ENCODE measurements at regions not wholly inside any gene's neighbourhood (a gene's known extent, or its start where the extent isn't known, plus 50 kb on each side); places are given as distances from the start of the nearest gene placed in this dataset.

- Histone ChIP-seq H3K9ac (ENCODE audit: low read length) (no peak overlapping the region), H3K27ac (ENCODE audit: low read depth, low read length) (no peak overlapping the region), H3K4me1 (ENCODE audit: control insufficient read depth in 1 of 2, insufficient read depth in 2 of 2, low read length in 2 of 2) (no peaks in the 10 kb centered on the region), H3K36me3 (ENCODE audit: control insufficient read depth in 1 of 2, insufficient read depth in 2 of 2, low read length in 2 of 2) (no peaks in the 10 kb centered on the region), H3K9me2 (ENCODE audit: insufficient read depth) (no peaks in the 10 kb centered on the region), H3K9me3 (ENCODE audit: control insufficient read depth in 1 of 2, insufficient read depth in 1 of 2, low read depth in 1 of 2, low read length in 2 of 2) (no peaks in the 10 kb centered on the region; a peak in 1 of 4 replicates), H2AFZ (ENCODE audit: low read depth, low read length, poor library complexity, severe bottlenecking) (no peak overlapping the region), H3K27me3 (ENCODE audit: insufficient read depth, low read length) (0 out of 2 replicates have a peak, but pooled peaks cover 5% of the 10 kb centered on the region), H3K4me2 (ENCODE audit: low read length) (no peak overlapping the region), H3K79me2 (ENCODE audit: insufficient read depth, low read length) (no peaks in the 10 kb centered on the region), H3K4me3 (replicated peaks in 1 of 2; ENCODE audit: low read depth in 1 of 2, low read length in 2 of 2) (no peak overlapping the region), H4K20me1 (ENCODE audit: insufficient read depth) (no peaks in the 10 kb centered on the region)
- BruUV-seq (replicated peaks) = no TSS peak
- ATAC-seq = no peak
- no peak for DNase-seq (ENCODE audit: low read depth, low spot score)
- ChIA-PET CTCF (no interaction called here), POLR2A (no interaction called here), RAD21 (ENCODE audit: low non-redundant PET in 1 of 2, low total read pairs in 2 of 2, uncharacterized antibody in 2 of 2, unreplicated experiment in 2 of 2) (no interaction called here)
- TF ChIP-seq REST (IDR thresholded peaks at IDR 0.05; ENCODE audit: low read depth) (no peak), EZH2 (IDR thresholded peaks at IDR 0.05) (no peak), CTCF (IDR thresholded peaks at IDR 0.05 in 2 of 3, conservative IDR thresholded peaks at IDR 0.05 in 1 of 3; ENCODE audit: borderline replicate concordance in 1 of 3, insufficient read depth in 1 of 3, low read depth in 2 of 3, low read length in 2 of 3) (no peak), ZBTB33 (IDR thresholded peaks at IDR 0.05; ENCODE audit: extremely low read depth, insufficient replicate concordance, low read length) (no peak), EZH2phosphoT487 (IDR thresholded peaks at IDR 0.05; ENCODE audit: borderline replicate concordance) (no peak), YY1 (IDR thresholded peaks at IDR 0.05; ENCODE audit: extremely low read depth, insufficient replicate concordance, low read depth, low read length) (no peak), CEBPB (IDR thresholded peaks at IDR 0.05; ENCODE audit: low read depth) (no peak), RAD21 (IDR thresholded peaks at IDR 0.05; ENCODE audit: low read depth) (no peak), JUND (IDR thresholded peaks at IDR 0.05) (no peak), ATF3 (IDR thresholded peaks at IDR 0.05) (no peak), MAX (IDR thresholded peaks at IDR 0.05) (no peak), SP1 (IDR thresholded peaks at IDR 0.05; ENCODE audit: low read depth) (no peak), SIN3A (IDR thresholded peaks at IDR 0.05; ENCODE audit: low read depth) (no peak), ELF1 (IDR thresholded peaks at IDR 0.05; ENCODE audit: borderline replicate concordance, low read depth) (no peak), EGR1 (IDR thresholded peaks at IDR 0.05; ENCODE audit: low read depth) (no peak), POLR2A (IDR thresholded peaks at IDR 0.05; ENCODE audit: borderline replicate concordance, extremely low read depth, insufficient read depth, insufficient read length) (no peak), CBX3 (IDR thresholded peaks at IDR 0.05; ENCODE audit: low read depth) (no peak), POLR2AphosphoS5 (IDR thresholded peaks at IDR 0.05; ENCODE audit: low read depth, low read length) (no peak)
- intact Hi-C loops (cut with micrococcal nuclease) = no loop called here
Measured at GRCh38 chr15:53225781-53226180, 435.6 kb upstream of the ONECUT1 start.
